ENCODE measurements at regions not wholly inside any gene's neighbourhood (a gene's known extent, or its start where the extent isn't known, plus 50 kb on each side); places are given as distances from the start of the nearest gene placed in this dataset.

- TF ChIP-seq, protein P1, sequence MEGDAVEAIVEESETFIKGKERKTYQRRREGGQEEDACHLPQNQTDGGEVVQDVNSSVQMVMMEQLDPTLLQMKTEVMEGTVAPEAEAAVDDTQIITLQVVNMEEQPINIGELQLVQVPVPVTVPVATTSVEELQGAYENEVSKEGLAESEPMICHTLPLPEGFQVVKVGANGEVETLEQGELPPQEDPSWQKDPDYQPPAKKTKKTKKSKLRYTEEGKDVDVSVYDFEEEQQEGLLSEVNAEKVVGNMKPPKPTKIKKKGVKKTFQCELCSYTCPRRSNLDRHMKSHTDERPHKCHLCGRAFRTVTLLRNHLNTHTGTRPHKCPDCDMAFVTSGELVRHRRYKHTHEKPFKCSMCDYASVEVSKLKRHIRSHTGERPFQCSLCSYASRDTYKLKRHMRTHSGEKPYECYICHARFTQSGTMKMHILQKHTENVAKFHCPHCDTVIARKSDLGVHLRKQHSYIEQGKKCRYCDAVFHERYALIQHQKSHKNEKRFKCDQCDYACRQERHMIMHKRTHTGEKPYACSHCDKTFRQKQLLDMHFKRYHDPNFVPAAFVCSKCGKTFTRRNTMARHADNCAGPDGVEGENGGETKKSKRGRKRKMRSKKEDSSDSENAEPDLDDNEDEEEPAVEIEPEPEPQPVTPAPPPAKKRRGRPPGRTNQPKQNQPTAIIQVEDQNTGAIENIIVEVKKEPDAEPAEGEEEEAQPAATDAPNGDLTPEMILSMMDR (IDR thresholded peaks at IDR 0.05): no peak
- no peak for TF ChIP-seq POLR2A (IDR thresholded peaks at IDR 0.05)
Observed at GRCh38 chr6:95093154-95093553, 484.2 kb upstream of the MANEA start.

Data from ovary (tissue), 3 donors.